Activated naive CD4-positive, alpha-beta T cell treated with anti-CD3 and anti-CD28 coated beads, Interleukin-2, amount 50 U/mL, for 72 hours (primary cell): ENCODE measurements at regions not wholly inside any gene's neighbourhood (a gene's known extent, or its start where the extent isn't known, plus 50 kb on each side); places are given as distances from the start of the nearest gene placed in this dataset.
A peak's percentile ranks its signal among the peaks of the same experiment; 100 is the strongest.
"Not testable (repeated sequence)": the region's sequence is repeated elsewhere in the genome, so short reads cannot be mapped to it uniquely, and the experiment has no call there.

ENCODE experiments used
- ATAC-seq, 2 donors: fragments of 150-1000 bp; cut with Tn5 transposase; 2 replicates each; pipeline ENCODE4 v1.10.0; 2021; ENCODE audit warnings: mild to moderate bottlenecking in 2 of 2, moderate library complexity in 2 of 2
- DNase-seq, 2 donors: peaks; one replicate each; pipeline ENCODE4 v3.0.0; 2021 to 2022; ENCODE audit warnings: low spot score in 2 of 2
- H3K27ac Mint-ChIP-seq, 2 donors: one replicate each; pipeline ENCODE4 v1.8.0; 2022; ENCODE audit warnings: mild to moderate bottlenecking in 2 of 2, mixed read lengths in 2 of 2
- H3K36me3 Mint-ChIP-seq, 2 donors: one replicate each; pipeline ENCODE4 v1.8.0; 2022; ENCODE audit warnings: mixed read lengths in 2 of 2
- H3K9me3 Mint-ChIP-seq, 2 donors: one replicate each; pipeline ENCODE4 v1.8.0; 2022; ENCODE audit warnings: mixed read lengths in 2 of 2

- Mint-ChIP-seq H3K36me3 (no peaks in the 10 kb centered on the region), H3K27ac (no peak overlapping the region), H3K9me3 (peaks cover 0 to 7% of the 10 kb centered on the region in 2 donors)
- DNase-seq (no peak), ATAC-seq (no peak)
These were observed 782.2 kb downstream of the TBC1D22A start for GRCh38 chr22:47544696-47545095.

- no peaks in the 10 kb centered on the region for H3K36me3 Mint-ChIP-seq
- H3K9me3 Mint-ChIP-seq, result peaks cover 3 to 7% of the 10 kb centered on the region in 2 donors
- DNase-seq (no peak), ATAC-seq (no peak)
- no peak overlapping the region for H3K27ac Mint-ChIP-seq
These were observed 781.0 kb downstream of the TBC1D22A start for GRCh38 chr22:47543447-47543846.

GRCh38 chr22:47540011-47540410 is 777.6 kb downstream of the TBC1D22A start:
- Mint-ChIP-seq H3K9me3 (peaks cover 5 to 7% of the 10 kb centered on the region in 2 donors), H3K36me3 (peaks cover 0 to 5% of the 10 kb centered on the region in 2 donors), H3K27ac (no peak overlapping the region)
- no peak for DNase-seq
- no peak for ATAC-seq

- no peak for ATAC-seq
- H3K27ac Mint-ChIP-seq, result no peak overlapping the region
These were observed 776.9 kb downstream of the TBC1D22A start for GRCh38 chr22:47539374-47539773.

GRCh38 chr22:47535681-47536080 is 773.2 kb downstream of the TBC1D22A start:
- peaks cover 0 to 5% of the 10 kb centered on the region in 2 donors for H3K36me3 Mint-ChIP-seq
- no peak for ATAC-seq
- H3K9me3 Mint-ChIP-seq, result peaks cover 5 to 7% of the 10 kb centered on the region in 2 donors
- no peak for DNase-seq
- H3K27ac Mint-ChIP-seq, result no peak overlapping the region

More at GRCh38 chr22:47539374-47539773, 776.9 kb downstream of the TBC1D22A start:
- no peak for DNase-seq
- Mint-ChIP-seq H3K36me3 (peaks cover 0 to 5% of the 10 kb centered on the region in 2 donors), H3K9me3 (peaks cover 5 to 7% of the 10 kb centered on the region in 2 donors)

- Mint-ChIP-seq H3K9me3 (peaks cover 5 to 7% of the 10 kb centered on the region in 2 donors), H3K27ac (no peak overlapping the region), H3K36me3 (peaks cover 0 to 5% of the 10 kb centered on the region in 2 donors)
- ATAC-seq (no peak), DNase-seq (no peak)
These were observed 772.5 kb downstream of the TBC1D22A start for GRCh38 chr22:47534804-47535410.

GRCh38 chr22:47533961-47534803 is 771.7 kb downstream of the TBC1D22A start:
- Mint-ChIP-seq H3K9me3 (peaks cover 5 to 7% of the 10 kb centered on the region in 2 donors), H3K27ac (no peak overlapping the region), H3K36me3 (peaks cover 0 to 5% of the 10 kb centered on the region in 2 donors)
- DNase-seq (no peak), ATAC-seq (no peak)

GRCh38 chr22:47517062-47517461 is 754.6 kb downstream of the TBC1D22A start:
- ATAC-seq, result no peak
- Mint-ChIP-seq H3K9me3 (no peaks in the 10 kb centered on the region), H3K27ac (no peak overlapping the region), H3K36me3 (no peaks in the 10 kb centered on the region)
- DNase-seq, result no peak

GRCh38 chr22:47515384-47516125 is 753.1 kb downstream of the TBC1D22A start:
- Mint-ChIP-seq H3K9me3 (peaks cover 3 to 4% of the 10 kb centered on the region in 2 donors), H3K36me3 (no peaks in the 10 kb centered on the region), H3K27ac (no peak overlapping the region)
- ATAC-seq (no peak), DNase-seq (no peak)

GRCh38 chr22:47512617-47513016 is 750.2 kb downstream of the TBC1D22A start:
- no peaks in the 10 kb centered on the region for H3K36me3 Mint-ChIP-seq
- peaks cover 6% of the 10 kb centered on the region in 2 donors for H3K9me3 Mint-ChIP-seq
- no peak for DNase-seq
- H3K27ac Mint-ChIP-seq, result no peak overlapping the region
- ATAC-seq, result no peak

GRCh38 chr22:47504962-47505361 is 742.5 kb downstream of the TBC1D22A start:
- ATAC-seq (no peak), DNase-seq (no peak)
- Mint-ChIP-seq H3K9me3 (peaks cover 4 to 14% of the 10 kb centered on the region in 2 donors), H3K36me3 (peaks cover 0 to 6% of the 10 kb centered on the region in 2 donors), H3K27ac (no peak overlapping the region)

- ATAC-seq (no peak), DNase-seq (no peak)
- Mint-ChIP-seq H3K9me3 (peaks cover 19 to 25% of the 10 kb centered on the region in 2 donors), H3K27ac (no peak overlapping the region), H3K36me3 (peaks cover 12 to 14% of the 10 kb centered on the region in 2 donors)
These were observed 736.6 kb downstream of the TBC1D22A start for GRCh38 chr22:47498969-47499495.

GRCh38 chr22:47497666-47498065 is 735.2 kb downstream of the TBC1D22A start:
- DNase-seq (no peak), ATAC-seq (no peak)
- Mint-ChIP-seq H3K36me3 (peaks cover 12 to 14% of the 10 kb centered on the region in 2 donors), H3K27ac (no peak overlapping the region), H3K9me3 (peaks cover 19 to 35% of the 10 kb centered on the region in 2 donors)

GRCh38 chr22:47495110-47495509 is 732.7 kb downstream of the TBC1D22A start:
- ATAC-seq (peak in 1 of 2 donors; percentile 28), DNase-seq (no peak)
- Mint-ChIP-seq H3K36me3 (peaks cover 8 to 12% of the 10 kb centered on the region in 2 donors), H3K27ac (peak overlapping the region; percentile 48 to 58), H3K9me3 (peaks cover 15 to 23% of the 10 kb centered on the region in 2 donors)

GRCh38 chr22:47488131-47488530 is 725.7 kb downstream of the TBC1D22A start:
- H3K27ac Mint-ChIP-seq, ATAC-seq, H3K9me3 Mint-ChIP-seq, DNase-seq, H3K36me3 Mint-ChIP-seq: not testable (repeated sequence)

GRCh38 chr22:47486569-47487312 is 724.3 kb downstream of the TBC1D22A start:
- ATAC-seq, result no peak
- peak overlapping the region in 1 of 2 donors; percentile 12 for H3K27ac Mint-ChIP-seq
- no peaks in the 10 kb centered on the region for H3K36me3 Mint-ChIP-seq
- no peak for DNase-seq
- no peaks in the 10 kb centered on the region for H3K9me3 Mint-ChIP-seq
